ENCODE measurements at regions not wholly inside any gene's neighbourhood (a gene's known extent, or its start where the extent isn't known, plus 50 kb on each side); places are given as distances from the start of the nearest gene placed in this dataset.

DNA sequence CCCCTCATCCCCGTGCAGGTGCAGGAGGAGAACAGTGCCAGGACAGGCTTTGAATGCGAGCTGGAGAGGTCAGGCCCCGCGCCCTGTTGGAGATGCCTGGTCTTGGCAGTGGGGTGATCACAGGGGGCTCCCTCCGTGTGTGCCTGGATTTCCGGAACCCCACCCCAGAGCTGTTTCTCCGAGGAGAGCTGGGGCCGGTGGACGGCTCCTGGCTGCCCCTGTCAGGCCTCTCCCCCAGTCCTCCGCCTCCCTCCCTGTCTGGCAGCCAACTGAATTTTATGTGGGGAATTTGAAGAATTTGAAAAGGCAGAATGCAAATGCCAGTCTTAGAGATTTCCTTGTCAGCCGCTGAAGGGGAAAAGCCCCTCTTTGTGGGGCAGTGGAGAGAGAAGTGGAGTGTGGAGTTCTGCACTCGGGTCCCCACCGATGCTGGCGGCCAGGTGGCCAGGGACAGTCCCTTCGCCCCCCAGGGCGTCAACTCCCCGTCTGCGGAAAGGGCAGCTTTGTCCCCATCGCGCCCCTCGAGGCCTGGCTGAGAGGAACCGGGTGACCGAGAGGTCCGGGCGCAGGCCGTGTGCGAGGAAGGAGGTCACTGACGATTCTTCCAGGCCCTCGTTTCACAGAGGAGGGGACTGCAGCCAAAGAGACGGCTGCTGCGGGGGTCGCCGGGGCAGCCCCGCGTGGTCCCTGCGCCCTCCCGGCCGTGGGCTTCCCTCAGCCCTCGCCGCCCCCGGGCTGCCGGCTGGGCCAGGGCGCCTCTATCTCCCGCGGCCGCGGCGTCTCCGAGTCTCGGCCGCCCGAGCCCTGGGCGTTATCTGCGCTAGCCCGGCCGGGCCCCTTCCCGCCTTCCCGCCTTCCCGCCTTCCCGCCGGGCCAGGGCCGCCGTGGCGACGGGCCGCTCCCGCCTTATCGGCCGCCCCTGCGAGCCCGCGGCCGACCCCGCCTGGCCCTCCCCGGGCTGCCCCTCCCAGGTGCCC is 56.0 kb upstream of the LCTL start:
- H3K27ac ChIP-seq (ENCODE audit: low read depth, low read length), result no peak overlapping the region

More for the DNA sequence above, 56.0 kb upstream of the LCTL start:
- Histone ChIP-seq H3K4me1 (ENCODE audit: control insufficient read depth in 1 of 2, insufficient read depth in 2 of 2, low read length in 2 of 2) (peaks cover 6 to 25% of the 10 kb centered on the region in 2 experiments; a peak in 3 of 4 replicates), H3K9me3 (ENCODE audit: control insufficient read depth in 1 of 2, insufficient read depth in 1 of 2, low read depth in 1 of 2, low read length in 2 of 2) (no peaks in the 10 kb centered on the region), H3K9ac (ENCODE audit: low read length) (no peak overlapping the region), H3K4me2 (ENCODE audit: low read length) (no peak overlapping the region), H3K9me2 (ENCODE audit: insufficient read depth) (no peaks in the 10 kb centered on the region), H2AFZ (ENCODE audit: low read depth, low read length, poor library complexity, severe bottlenecking) (no peak overlapping the region), H3K27me3 (ENCODE audit: insufficient read depth, low read length) (no peaks in the 10 kb centered on the region), H3K79me2 (ENCODE audit: insufficient read depth, low read length) (no peaks in the 10 kb centered on the region), H3K36me3 (ENCODE audit: control insufficient read depth in 1 of 2, insufficient read depth in 2 of 2, low read length in 2 of 2) (no peaks in the 10 kb centered on the region), H3K4me3 (replicated peaks in 1 of 2; ENCODE audit: low read depth in 1 of 2, low read length in 2 of 2) (no peak overlapping the region), H4K20me1 (ENCODE audit: insufficient read depth) (no peaks in the 10 kb centered on the region)
- intact Hi-C loops (cut with micrococcal nuclease), result no loop called here
- ATAC-seq (no peak), DNase-seq (ENCODE audit: low read depth, low spot score) (no peak)
- ChIA-PET CTCF (interaction anchor here (1.3 kb wide), 2 partner anchors 230 kb away, joined by 3 to 6 read pairs; no protein-coding TSS in a partner anchor), POLR2A (no interaction called here), RAD21 (ENCODE audit: low non-redundant PET in 1 of 2, low total read pairs in 2 of 2, uncharacterized antibody in 2 of 2, unreplicated experiment in 2 of 2) (no interaction called here)
- TF ChIP-seq, protein P1, sequence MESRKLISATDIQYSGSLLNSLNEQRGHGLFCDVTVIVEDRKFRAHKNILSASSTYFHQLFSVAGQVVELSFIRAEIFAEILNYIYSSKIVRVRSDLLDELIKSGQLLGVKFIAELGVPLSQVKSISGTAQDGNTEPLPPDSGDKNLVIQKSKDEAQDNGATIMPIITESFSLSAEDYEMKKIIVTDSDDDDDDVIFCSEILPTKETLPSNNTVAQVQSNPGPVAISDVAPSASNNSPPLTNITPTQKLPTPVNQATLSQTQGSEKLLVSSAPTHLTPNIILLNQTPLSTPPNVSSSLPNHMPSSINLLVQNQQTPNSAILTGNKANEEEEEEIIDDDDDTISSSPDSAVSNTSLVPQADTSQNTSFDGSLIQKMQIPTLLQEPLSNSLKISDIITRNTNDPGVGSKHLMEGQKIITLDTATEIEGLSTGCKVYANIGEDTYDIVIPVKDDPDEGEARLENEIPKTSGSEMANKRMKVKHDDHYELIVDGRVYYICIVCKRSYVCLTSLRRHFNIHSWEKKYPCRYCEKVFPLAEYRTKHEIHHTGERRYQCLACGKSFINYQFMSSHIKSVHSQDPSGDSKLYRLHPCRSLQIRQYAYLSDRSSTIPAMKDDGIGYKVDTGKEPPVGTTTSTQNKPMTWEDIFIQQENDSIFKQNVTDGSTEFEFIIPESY (IDR thresholded peaks at IDR 0.05; ENCODE audit: extremely low read depth, insufficient replicate concordance, low read length), result no peak
- TF ChIP-seq SIN3A (IDR thresholded peaks at IDR 0.05; ENCODE audit: low read depth), result no peak
- TF ChIP-seq ZNF274 (IDR thresholded peaks at IDR 0.05; ENCODE audit: low read depth, low read length), result no peak
- TF ChIP-seq, protein P2, sequence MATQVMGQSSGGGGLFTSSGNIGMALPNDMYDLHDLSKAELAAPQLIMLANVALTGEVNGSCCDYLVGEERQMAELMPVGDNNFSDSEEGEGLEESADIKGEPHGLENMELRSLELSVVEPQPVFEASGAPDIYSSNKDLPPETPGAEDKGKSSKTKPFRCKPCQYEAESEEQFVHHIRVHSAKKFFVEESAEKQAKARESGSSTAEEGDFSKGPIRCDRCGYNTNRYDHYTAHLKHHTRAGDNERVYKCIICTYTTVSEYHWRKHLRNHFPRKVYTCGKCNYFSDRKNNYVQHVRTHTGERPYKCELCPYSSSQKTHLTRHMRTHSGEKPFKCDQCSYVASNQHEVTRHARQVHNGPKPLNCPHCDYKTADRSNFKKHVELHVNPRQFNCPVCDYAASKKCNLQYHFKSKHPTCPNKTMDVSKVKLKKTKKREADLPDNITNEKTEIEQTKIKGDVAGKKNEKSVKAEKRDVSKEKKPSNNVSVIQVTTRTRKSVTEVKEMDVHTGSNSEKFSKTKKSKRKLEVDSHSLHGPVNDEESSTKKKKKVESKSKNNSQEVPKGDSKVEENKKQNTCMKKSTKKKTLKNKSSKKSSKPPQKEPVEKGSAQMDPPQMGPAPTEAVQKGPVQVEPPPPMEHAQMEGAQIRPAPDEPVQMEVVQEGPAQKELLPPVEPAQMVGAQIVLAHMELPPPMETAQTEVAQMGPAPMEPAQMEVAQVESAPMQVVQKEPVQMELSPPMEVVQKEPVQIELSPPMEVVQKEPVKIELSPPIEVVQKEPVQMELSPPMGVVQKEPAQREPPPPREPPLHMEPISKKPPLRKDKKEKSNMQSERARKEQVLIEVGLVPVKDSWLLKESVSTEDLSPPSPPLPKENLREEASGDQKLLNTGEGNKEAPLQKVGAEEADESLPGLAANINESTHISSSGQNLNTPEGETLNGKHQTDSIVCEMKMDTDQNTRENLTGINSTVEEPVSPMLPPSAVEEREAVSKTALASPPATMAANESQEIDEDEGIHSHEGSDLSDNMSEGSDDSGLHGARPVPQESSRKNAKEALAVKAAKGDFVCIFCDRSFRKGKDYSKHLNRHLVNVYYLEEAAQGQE (IDR thresholded peaks at IDR 0.05; ENCODE audit: low read depth), result no peak
- no peak for TF ChIP-seq ELF1 (IDR thresholded peaks at IDR 0.05; ENCODE audit: borderline replicate concordance, low read depth)
- no peak for TF ChIP-seq YY1 (IDR thresholded peaks at IDR 0.05; ENCODE audit: extremely low read depth, insufficient replicate concordance, low read depth, low read length)
- no peak for TF ChIP-seq CBX3 (IDR thresholded peaks at IDR 0.05; ENCODE audit: low read depth)
- TF ChIP-seq EZH2phosphoT487 (IDR thresholded peaks at IDR 0.05; ENCODE audit: borderline replicate concordance), result no peak
- no peak for TF ChIP-seq FOSL1 (IDR thresholded peaks at IDR 0.05; ENCODE audit: low read depth)
- TF ChIP-seq, protein P3, sequence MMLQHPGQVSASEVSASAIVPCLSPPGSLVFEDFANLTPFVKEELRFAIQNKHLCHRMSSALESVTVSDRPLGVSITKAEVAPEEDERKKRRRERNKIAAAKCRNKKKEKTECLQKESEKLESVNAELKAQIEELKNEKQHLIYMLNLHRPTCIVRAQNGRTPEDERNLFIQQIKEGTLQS (IDR thresholded peaks at IDR 0.05), result no peak
- TF ChIP-seq POLR2A (IDR thresholded peaks at IDR 0.05; ENCODE audit: borderline replicate concordance, extremely low read depth, insufficient read depth, insufficient read length), result no peak
- TF ChIP-seq SRF (IDR thresholded peaks at IDR 0.05; ENCODE audit: low read depth), result no peak
- TF ChIP-seq EZH2 (IDR thresholded peaks at IDR 0.05), result no peak
- no peak for TF ChIP-seq RAD21 (IDR thresholded peaks at IDR 0.05; ENCODE audit: low read depth)
- BruUV-seq (replicated peaks), result no TSS peak
